Heart right ventricle (tissue), 16 donors: ENCODE measurements at regions not wholly inside any gene's neighbourhood (a gene's known extent, or its start where the extent isn't known, plus 50 kb on each side); places are given as distances from the start of the nearest gene placed in this dataset.
"Not testable (repeated sequence)": the region's sequence is repeated elsewhere in the genome, so short reads cannot be mapped to it uniquely, and the experiment has no call there.

ENCODE experiments used
- ATAC-seq, 8 donors: fragments of 200-7000 bp; cut with Tn5 transposase; one replicate each; pipeline ENCODE4 v1.9.1; 2020; ENCODE audit warnings: mild to moderate bottlenecking in 8 of 8, moderate library complexity in 8 of 8, moderate number of reproducible peaks in 1 of 8
- DNase-seq, 2 donors: peaks; one replicate each; pipeline ENCODE4 v3.0.0-alpha.2; 2020
- H3K27ac ChIP-seq, 10 donors: fragments of 200-600 bp; sonication (generic) in 2 of 10; one replicate each; pipeline versions ENCODE4 v1.5.0 to v1.8.0; 2020 to 2022; ENCODE audit warnings: mild to moderate bottlenecking in 3 of 10
- H3K27me3 ChIP-seq, 7 donors: fragments of 200-600 bp; one replicate each; pipeline ENCODE4 v1.8.0; 2021 to 2022; ENCODE audit warnings: mild to moderate bottlenecking in 2 of 7
- H3K36me3 ChIP-seq, 9 donors: fragments of 200-600 bp; sonication (generic) in 1 of 9; one replicate each; pipeline versions ENCODE4 v1.5.0 to v1.8.0; 2020 to 2022; ENCODE audit warnings: mild to moderate bottlenecking in 2 of 9
- H3K4me1 ChIP-seq, 9 donors: fragments of 200-600 bp; sonication (generic) in 1 of 9; one replicate each; pipeline versions ENCODE4 v1.5.0 to v1.8.0; 2020 to 2022; ENCODE audit warnings: mild to moderate bottlenecking in 4 of 9
- H3K4me3 ChIP-seq, 10 donors: fragments of 200-600 bp; sonication (generic) in 2 of 10; one replicate each; pipeline versions ENCODE4 v1.5.0 to v1.8.0; 2020 to 2022; ENCODE audit warnings: mild to moderate bottlenecking in 7 of 10, moderate library complexity in 2 of 10
- H3K9me3 ChIP-seq, 11 donors: fragments of 200-600 bp in 10 of 11; sonication (generic) in 2 of 11; one replicate each; pipeline versions ENCODE4 v1.5.0 to v1.8.0; 2013 to 2022; ENCODE audit warnings: mild to moderate bottlenecking in 2 of 11, control low read depth in 1 of 11, moderate library complexity in 1 of 11
- CTCF ChIP-seq, 9 donors: fragments of 200-600 bp; sonication (generic) in 2 of 9; IDR thresholded peaks; one replicate each; pipeline versions ENCODE4 v1.5.0 to v1.8.0; 2021 to 2022; ENCODE audit warnings: antibody characterized with exemption in 9 of 9, mild to moderate bottlenecking in 5 of 9, moderate library complexity in 1 of 9
- WGBS, 2 donors: extraction: QIAGEN DNeasy Blood & Tissue Kit; methylation state at CpG; one replicate each; pipeline ENCODE4 v1.1.7; 2013; ENCODE audit warnings: inconsistent platforms in 1 of 2; 5-methylcytosine and 5-hydroxymethylcytosine counted together
- intact Hi-C, 10 donors: fragments of 100-400 bp; cut with DNase I; formaldehyde crosslinking; loops; one replicate each; pipeline versions ENCODE4 v1.11.1 to v1.14.2; 2022
- donor health status: Arrhythmogenic right ventricular cardiomyopathy.
- donor health status: ischemic (EF 13 %, LVEDD 7.1; RV severe dilation, severe dysfunction).
- donor health status: healthy with polysubstance abuse.
- donor health status: DM: no; HTN: yes; CAD: no.
- donor health status: DM: no; HTN: no; CAD: no.
- donor health status: ischemic (EF 25% LVEDD 6.9; RV normal size, moderate dysfunction).
- donor health status: ischemic (EF 25% LVEDD 5.7; RV mildly dilated, moderate dysfunction).
- donor health status: healthy.
- donor health status: DM: yes; HTN: yes; CAD: no.
- donor health status: Ischemic cardiomyopathy.
- donor health status: ischemic (EF 35%, LVEDD 5.7; RV mildly dilated, moderate dysfunction).
- donor health status: nonischemic (EF 11% LVEDD 7.7; RV severe dilation, severe dysfunction).
- donor health status: DM: yes; HTN: yes; CAD: no.
- donor health status: PGD.
- donor health status: ischemic (EF 29% LVEDD 5.4; RV normal size, mild dysfunction).
- donor health status: nonischemic (EF 23%, LVEDD 6.1; RV moderate dilation, normal function).

DNA sequence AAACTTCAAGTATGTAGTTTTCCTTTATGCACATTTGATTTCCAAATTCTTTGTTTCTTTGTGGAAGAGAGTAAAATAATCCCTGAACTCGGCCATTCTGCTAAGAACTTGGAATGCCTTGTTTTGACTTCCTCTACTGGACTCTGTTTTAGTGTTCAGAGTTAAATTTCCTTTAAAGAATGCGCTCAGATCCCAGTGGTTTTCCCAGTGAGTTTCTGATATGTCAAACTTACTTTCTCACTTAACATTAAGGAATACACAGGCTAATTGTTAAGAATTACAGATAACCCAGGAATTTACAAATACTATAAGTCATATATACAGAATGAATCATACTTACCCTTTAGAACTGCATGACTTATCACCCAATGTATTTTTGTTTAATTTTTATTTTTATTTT, 1067.6 kb upstream of the CELF2 start:
- Histone ChIP-seq H3K4me1 (no peaks in the 10 kb centered on the region), H3K9me3 (no peaks in the 10 kb centered on the region), H3K36me3 (no peaks in the 10 kb centered on the region), H3K4me3 (no peak overlapping the region), H3K27me3 (no peaks in the 10 kb centered on the region), H3K27ac (no peak overlapping the region)
- no peak for ATAC-seq
- DNase-seq = no peak
- 54 to 70% methylated on average over 2 of the region's 2 CpGs for WGBS, 2 donors
- TF ChIP-seq CTCF (IDR thresholded peaks at IDR 0.05) = no peak
- intact Hi-C loops = no loop called here

DNA sequence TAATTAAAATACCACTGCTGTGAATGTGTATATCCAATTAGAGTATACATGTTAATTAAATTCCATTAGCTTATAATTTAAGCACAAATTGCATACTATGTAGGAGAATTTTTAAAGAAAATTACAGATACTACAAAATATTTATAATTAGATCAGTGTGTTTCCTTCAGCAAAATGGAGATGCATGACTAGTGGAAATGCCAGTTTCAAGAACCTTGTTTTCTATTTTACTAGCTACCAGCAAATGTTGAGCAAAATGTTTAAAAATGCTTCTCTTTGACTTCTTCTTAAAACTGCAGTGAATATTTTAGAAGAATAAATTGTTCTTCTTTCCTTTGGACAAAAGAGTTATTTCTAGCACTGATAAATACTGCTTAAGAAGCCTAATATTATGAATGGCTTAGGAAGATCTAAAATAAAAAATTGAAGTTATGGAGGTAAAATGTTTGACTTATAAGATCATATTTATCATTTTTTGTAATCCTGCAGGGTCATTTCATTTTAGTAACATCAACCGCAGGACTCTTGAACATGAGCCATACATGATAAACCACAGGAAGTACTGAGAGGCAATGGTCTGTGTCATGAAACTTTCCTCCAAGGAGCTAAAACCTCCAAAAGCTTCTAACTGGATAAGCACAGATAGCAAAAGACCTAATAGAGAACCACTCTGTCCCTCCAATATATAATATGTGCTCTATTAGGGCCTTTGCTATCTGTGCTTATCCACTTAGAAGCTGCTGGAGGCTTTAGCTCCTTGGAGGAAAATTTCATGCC, 1066.0 kb upstream of the CELF2 start:
- H3K36me3 ChIP-seq = no peaks in the 10 kb centered on the region
- 57 to 71% methylated on average over 1 of the region's 1 CpG for WGBS, 2 donors
- DNase-seq = no peak
- no peaks in the 10 kb centered on the region for H3K4me1 ChIP-seq
- no peak for ATAC-seq
- H3K27me3 ChIP-seq = no peaks in the 10 kb centered on the region
- TF ChIP-seq CTCF (IDR thresholded peaks at IDR 0.05) = no peak
- intact Hi-C loops = no loop called here
- H3K27ac ChIP-seq = no peak overlapping the region
- no peak overlapping the region for H3K4me3 ChIP-seq
- H3K9me3 ChIP-seq = no peaks in the 10 kb centered on the region

DNA sequence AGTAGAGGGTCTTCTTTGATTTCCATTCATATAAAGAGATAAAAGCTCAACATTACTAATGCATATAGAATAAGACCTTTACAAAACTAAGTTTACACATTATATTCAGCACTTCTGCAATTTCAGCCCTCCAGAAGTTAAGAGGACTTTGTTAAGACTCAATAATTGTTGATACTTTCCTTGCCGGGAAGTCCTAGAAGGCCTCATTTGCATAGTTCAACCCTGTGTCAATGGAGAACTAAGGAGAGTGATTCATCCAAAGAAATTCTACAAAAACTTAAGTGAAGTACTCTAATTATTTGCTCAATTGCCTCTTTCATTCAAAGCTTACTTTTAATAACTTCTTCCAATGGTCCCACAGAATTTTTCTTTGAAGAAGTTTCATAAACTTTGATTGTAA, 1060.3 kb upstream of the CELF2 start:
- no peak for ATAC-seq
- H3K36me3 ChIP-seq = no peaks in the 10 kb centered on the region
- intact Hi-C loops = no loop called here

GRCh38 chr10:9957876-9958275, 1059.8 kb upstream of the CELF2 start:
- H3K36me3 ChIP-seq, DNase-seq, intact Hi-C loops, H3K27ac ChIP-seq, H3K27me3 ChIP-seq, H3K9me3 ChIP-seq, H3K4me1 ChIP-seq, ATAC-seq, H3K4me3 ChIP-seq: not testable (repeated sequence)
- WGBS, 2 donors = 56 to 62% methylated on average over 6 of the region's 6 CpGs

More for the DNA sequence above, 1060.3 kb upstream of the CELF2 start:
- DNase-seq = no peak
- WGBS, 2 donors = 76 to 78% methylated on average over 1 of the region's 1 CpG
- no peak overlapping the region for H3K4me3 ChIP-seq
- no peaks in the 10 kb centered on the region for H3K4me1 ChIP-seq
- H3K9me3 ChIP-seq = peaks cover 0 to 5% (median 0%) of the 10 kb centered on the region in 11 donors
- H3K27ac ChIP-seq = no peak overlapping the region
- no peaks in the 10 kb centered on the region for H3K27me3 ChIP-seq
- TF ChIP-seq CTCF (IDR thresholded peaks at IDR 0.05) = no peak

DNA sequence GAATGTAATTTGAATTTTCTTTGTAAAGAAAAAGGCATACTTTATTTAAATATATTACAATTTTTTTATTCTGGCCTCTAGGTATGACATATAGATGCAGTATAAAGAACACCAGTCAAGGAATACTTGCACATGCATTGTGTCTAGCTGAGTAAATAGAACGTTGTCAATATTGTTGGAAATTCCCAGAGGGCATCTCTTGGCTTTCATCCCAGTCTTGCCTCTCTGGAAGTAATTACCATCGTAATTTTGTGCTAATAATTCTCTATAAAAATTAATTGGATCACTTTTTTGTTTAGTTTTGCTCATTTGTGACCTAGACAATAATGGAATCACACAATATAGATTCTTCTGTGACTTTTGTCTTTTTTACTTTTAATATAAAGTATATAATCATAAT, 1052.3 kb upstream of the CELF2 start:
- intact Hi-C loops = no loop called here
- Histone ChIP-seq H3K36me3 (no peaks in the 10 kb centered on the region), H3K27me3 (no peaks in the 10 kb centered on the region), H3K4me3 (no peak overlapping the region), H3K27ac (no peak overlapping the region), H3K4me1 (no peaks in the 10 kb centered on the region), H3K9me3 (peaks cover 0 to 8% (median 0%) of the 10 kb centered on the region in 11 donors)
- ATAC-seq (no peak), DNase-seq (no peak)
- 29 to 32% methylated on average over 2 of the region's 2 CpGs for WGBS, 2 donors
- no peak for TF ChIP-seq CTCF (IDR thresholded peaks at IDR 0.05)
